Parathyroid adenoma (tissue), 2 donors: ENCODE measurements at regions not wholly inside any gene's neighbourhood (a gene's known extent, or its start where the extent isn't known, plus 50 kb on each side); places are given as distances from the start of the nearest gene placed in this dataset.

Experiments
- H2AFZ ChIP-seq: fragments of 300-600 bp; sonication (generic); one replicate; pipeline ENCODE4 v1.7.0; 2017; ENCODE audit warnings: antibody characterized with exemption, mild to moderate bottlenecking
- H3K27ac ChIP-seq: fragments of 300-600 bp; sonication (generic); one replicate; pipeline ENCODE4 v1.7.0; 2017
- H3K27me3 ChIP-seq: fragments of 300-600 bp; sonication (generic); one replicate; pipeline ENCODE4 v1.7.0; 2017; ENCODE audit warnings: low read length; ENCODE audit not compliant: control insufficient read depth, insufficient read depth
- H3K36me3 ChIP-seq: fragments of 300-600 bp; sonication (generic); one replicate; pipeline ENCODE4 v1.7.0; 2017; ENCODE audit warnings: low read length; ENCODE audit not compliant: control insufficient read depth, insufficient read depth
- H3K4me1 ChIP-seq: fragments of 300-600 bp; sonication (generic); one replicate; pipeline ENCODE4 v1.7.0; 2017; ENCODE audit warnings: control low read depth
- H3K4me2 ChIP-seq: fragments of 300-600 bp; sonication (generic); one replicate; pipeline ENCODE4 v1.7.0; 2017; ENCODE audit warnings: low read length
- H3K4me3 ChIP-seq: fragments of 300-600 bp; sonication (generic); one replicate; pipeline ENCODE4 v1.7.0; 2017; ENCODE audit warnings: low read depth, low read length
- H3K79me2 ChIP-seq: fragments of 300-600 bp; sonication (generic); one replicate; pipeline ENCODE4 v1.7.0; 2017; ENCODE audit warnings: control low read depth
- H3K9ac ChIP-seq: fragments of 300-600 bp; sonication (generic); one replicate; pipeline ENCODE4 v1.7.0; 2017; ENCODE audit warnings: mild to moderate bottlenecking
- H3K9me3 ChIP-seq: fragments of 300-600 bp; sonication (generic); one replicate; pipeline ENCODE4 v1.7.0; 2017; ENCODE audit warnings: low read length; ENCODE audit not compliant: control insufficient read depth
- CTCF ChIP-seq: fragments of 300-600 bp; sonication (generic); IDR thresholded peaks from one replicate; pipeline ENCODE4 v1.7.0; 2017; ENCODE audit warnings: antibody characterized with exemption, mild to moderate bottlenecking
- donor health status: primary hyperparathyroidism.

- Histone ChIP-seq H3K4me3 (no peak overlapping the region), H3K79me2 (no peaks in the 10 kb centered on the region), H3K36me3 (no peaks in the 10 kb centered on the region), H2AFZ (no peak overlapping the region), H3K9me3 (no peaks in the 10 kb centered on the region), H3K27me3 (no peaks in the 10 kb centered on the region), H3K4me2 (no peak overlapping the region), H3K27ac (no peak overlapping the region), H3K4me1 (no peaks in the 10 kb centered on the region), H3K9ac (no peak overlapping the region)
- no peak for TF ChIP-seq CTCF
Observed at GRCh38 chr3:17840651-17841050, 98.2 kb upstream of the TBC1D5 start.

DNA sequence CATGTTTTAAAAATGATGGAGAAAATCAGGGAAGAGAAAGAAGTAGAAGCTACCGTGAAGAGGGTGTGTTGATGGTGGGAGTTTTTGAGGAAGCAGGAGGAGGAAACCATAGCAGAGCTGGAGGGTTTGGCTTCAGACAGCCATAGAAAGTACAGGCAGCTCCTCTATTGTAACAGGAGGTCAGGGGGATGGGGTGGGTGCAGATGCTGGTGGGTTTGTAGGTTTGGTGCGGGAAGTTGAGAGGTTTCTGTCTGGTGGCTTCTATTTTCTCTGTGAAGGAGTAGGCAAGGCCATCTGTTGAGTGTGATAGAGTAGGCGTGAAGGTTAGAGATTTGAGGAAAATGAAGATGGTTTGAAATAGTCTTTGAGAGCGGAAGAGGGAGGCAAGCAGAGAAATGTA lies 97.7 kb upstream of the TBC1D5 start:
- Histone ChIP-seq H3K9ac (no peak overlapping the region), H3K4me3 (no peak overlapping the region), H3K27ac (no peak overlapping the region), H3K4me1 (no peaks in the 10 kb centered on the region), H2AFZ (no peak overlapping the region), H3K4me2 (no peak overlapping the region), H3K79me2 (no peaks in the 10 kb centered on the region), H3K27me3 (no peaks in the 10 kb centered on the region), H3K36me3 (no peaks in the 10 kb centered on the region), H3K9me3 (no peaks in the 10 kb centered on the region)
- no peak for TF ChIP-seq CTCF

- no peak overlapping the region for H3K9ac ChIP-seq
- no peak overlapping the region for H3K4me2 ChIP-seq
- H3K36me3 ChIP-seq, result no peaks in the 10 kb centered on the region
- no peak overlapping the region for H2AFZ ChIP-seq
- no peak overlapping the region for H3K27ac ChIP-seq
- no peak overlapping the region for H3K4me3 ChIP-seq
- H3K9me3 ChIP-seq, result no peaks in the 10 kb centered on the region
- H3K27me3 ChIP-seq, result no peaks in the 10 kb centered on the region
- H3K4me1 ChIP-seq, result no peaks in the 10 kb centered on the region
- no peaks in the 10 kb centered on the region for H3K79me2 ChIP-seq
- no peak for TF ChIP-seq CTCF
Observed at GRCh38 chr3:17836919-17837318, 94.5 kb upstream of the TBC1D5 start.

- no peaks in the 10 kb centered on the region for H3K36me3 ChIP-seq
- H3K27ac ChIP-seq, result no peak overlapping the region
- no peak overlapping the region for H3K4me2 ChIP-seq
- H3K9me3 ChIP-seq, result no peaks in the 10 kb centered on the region
- H2AFZ ChIP-seq, result no peak overlapping the region
- H3K9ac ChIP-seq, result no peak overlapping the region
- H3K79me2 ChIP-seq, result no peaks in the 10 kb centered on the region
- no peak overlapping the region for H3K4me3 ChIP-seq
- TF ChIP-seq CTCF, result no peak
- H3K4me1 ChIP-seq, result no peaks in the 10 kb centered on the region
- H3K27me3 ChIP-seq, result no peaks in the 10 kb centered on the region
Observed at GRCh38 chr3:17836092-17836491, 93.7 kb upstream of the TBC1D5 start.

GRCh38 chr3:17833786-17834559 lies 91.5 kb upstream of the TBC1D5 start:
- Histone ChIP-seq H3K27me3 (no peaks in the 10 kb centered on the region), H3K27ac (no peak overlapping the region), H2AFZ (no peak overlapping the region), H3K9me3 (no peaks in the 10 kb centered on the region), H3K79me2 (no peaks in the 10 kb centered on the region), H3K4me1 (no peaks in the 10 kb centered on the region), H3K9ac (no peak overlapping the region), H3K4me2 (no peak overlapping the region), H3K36me3 (no peaks in the 10 kb centered on the region), H3K4me3 (no peak overlapping the region)
- TF ChIP-seq CTCF, result no peak
